GM11168 (cell line): ENCODE measurements at regions not wholly inside any gene's neighbourhood (a gene's known extent, or its start where the extent isn't known, plus 50 kb on each side); places are given as distances from the start of the nearest gene placed in this dataset.

Experiments
- in situ Hi-C: fragments of 300-500 bp; cut with MboI; formaldehyde crosslinking; loops from one replicate; pipeline ENCODE4 v1.12.0; 2022; ENCODE audit warnings: low sequenced_read_pairs; ENCODE audit not compliant: unreplicated experiment

DNA sequence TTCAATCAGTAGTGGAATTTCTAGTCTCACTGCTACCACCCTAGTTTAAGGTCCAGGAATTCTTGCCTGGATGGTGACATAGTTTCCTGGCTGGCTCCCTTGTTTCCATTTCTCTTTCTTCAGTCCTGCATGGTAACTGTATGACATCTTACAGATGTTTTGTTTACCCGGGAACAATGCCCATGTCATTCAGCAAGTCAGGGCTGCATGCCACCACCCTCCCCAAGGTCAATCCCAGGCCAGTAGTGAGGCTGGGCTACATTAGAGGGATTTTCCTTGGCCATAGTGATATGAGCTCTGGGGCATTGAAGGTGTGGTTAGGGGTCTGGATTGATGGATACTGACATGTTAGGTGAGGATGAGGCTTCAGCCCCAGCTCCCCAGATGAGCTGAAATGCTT, 114.9 kb upstream of the E2F8 start:
- in situ Hi-C loops: no loop called here

DNA sequence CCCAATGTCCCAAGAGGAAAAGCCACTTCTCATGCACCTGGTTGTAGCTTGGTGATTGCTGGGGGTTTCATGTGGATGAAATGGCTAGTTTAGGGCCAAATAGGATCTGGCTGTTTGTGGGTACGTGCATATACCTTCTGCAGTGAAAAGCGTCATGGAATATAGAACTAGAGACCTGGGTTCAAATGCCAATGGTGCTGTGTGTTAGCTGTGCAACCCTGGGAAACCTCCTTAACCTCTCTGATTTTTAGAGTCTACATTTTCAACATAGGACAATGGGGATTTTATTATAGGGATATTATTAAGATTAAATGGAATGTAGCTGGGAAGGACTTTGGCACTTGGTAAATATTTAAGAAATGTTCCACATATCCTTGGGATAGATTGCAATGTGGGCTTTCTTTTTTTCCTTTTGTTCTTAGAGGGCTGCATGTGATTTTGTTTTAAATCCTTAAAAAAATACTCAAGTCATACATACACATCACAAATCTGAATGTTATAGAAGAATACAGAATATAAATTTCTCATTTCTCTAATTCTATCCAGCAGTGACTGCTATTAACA, 112.6 kb upstream of the E2F8 start:
- in situ Hi-C loops: no loop called here

DNA sequence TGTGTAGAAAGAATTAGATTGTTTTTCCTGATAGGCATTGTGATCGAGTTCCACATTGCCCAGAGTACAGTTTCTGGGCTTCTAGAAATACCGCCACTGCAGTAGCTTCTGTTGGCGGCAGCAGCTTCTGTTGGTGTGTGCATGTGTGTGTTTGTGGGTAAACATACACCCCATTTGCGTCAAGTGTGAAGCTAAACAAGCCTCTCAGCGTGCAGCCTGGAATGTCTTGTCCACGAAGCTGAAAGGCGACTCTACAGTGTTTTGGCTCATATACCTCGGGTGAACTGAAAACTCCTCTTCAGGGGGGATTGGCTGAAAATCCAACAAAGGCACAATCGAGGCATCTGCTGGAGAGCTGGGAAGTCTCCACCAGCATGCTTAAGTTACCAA, 112.0 kb upstream of the E2F8 start:
- in situ Hi-C loops: no loop called here

DNA sequence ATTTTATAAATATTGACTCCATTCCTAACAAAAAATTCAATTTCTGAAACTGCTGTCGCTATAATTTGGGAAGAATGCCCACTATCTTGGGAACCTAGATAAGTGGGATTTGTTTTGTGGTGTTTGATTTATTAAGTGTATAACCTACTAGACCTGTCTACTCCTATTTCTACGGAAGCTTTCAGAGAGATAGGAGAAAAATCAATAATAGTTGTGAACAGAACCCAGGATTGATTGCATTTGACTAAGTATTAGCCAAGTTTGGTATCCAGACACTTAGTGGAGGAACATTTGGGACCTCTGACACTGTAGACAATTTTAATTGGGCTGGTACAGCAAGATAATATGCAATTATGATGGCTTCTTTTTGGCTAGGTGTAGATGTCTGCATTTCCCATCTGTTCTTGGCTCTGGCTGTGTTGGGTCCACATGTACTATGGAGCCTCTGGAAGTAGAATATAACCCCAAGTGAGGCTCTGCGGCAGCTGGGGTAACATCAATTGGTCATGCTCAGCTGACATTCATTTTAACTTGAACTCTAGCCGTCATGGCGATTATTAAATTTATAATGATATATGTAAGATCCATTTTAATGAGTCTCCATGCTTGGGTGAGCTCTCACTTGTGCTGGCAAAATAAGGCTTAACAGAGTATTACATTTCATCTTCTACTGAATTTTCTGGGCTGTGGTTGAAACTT, 111.5 kb upstream of the E2F8 start:
- in situ Hi-C loops: no loop called here

DNA sequence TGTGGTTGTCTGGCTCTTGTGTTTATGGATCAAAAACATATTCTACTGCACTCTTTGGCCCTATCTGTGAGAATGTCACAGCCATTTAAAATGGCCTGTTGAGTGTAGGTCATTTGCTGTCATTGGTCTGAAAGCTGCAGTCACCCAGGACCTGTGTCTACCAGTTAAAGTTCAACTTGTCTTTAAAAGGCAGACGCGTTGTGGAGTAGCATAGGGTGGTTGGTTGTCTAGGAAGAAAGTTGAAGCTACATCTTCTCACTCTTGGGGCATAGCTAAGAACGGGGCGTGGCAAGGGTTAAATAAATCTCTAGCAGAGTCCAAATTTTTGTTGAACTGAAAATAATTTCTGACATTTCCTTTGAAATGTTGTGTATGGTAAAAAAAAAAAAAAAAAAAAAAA, 110.7 kb upstream of the E2F8 start:
- in situ Hi-C loops: no loop called here

DNA sequence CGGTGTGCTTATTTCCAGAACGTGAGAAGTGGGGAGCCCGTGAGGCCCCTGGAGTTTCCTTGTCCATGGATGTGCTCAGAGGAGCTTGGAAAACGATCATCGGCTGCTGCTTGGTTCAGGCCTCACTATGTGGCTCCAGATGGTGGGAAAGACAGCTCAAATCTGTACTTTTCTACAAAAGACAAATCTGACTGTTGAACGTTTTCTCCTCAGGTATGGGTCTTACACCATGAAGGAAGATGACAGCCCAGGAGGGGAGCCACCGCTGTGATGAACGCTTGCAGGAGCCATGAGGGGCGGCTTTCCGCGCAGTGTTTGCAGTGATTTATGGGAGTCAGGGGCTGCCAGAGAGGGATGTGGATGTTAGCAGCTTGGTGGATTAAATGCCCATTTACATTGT, 109.4 kb upstream of the E2F8 start:
- in situ Hi-C loops: no loop called here

DNA sequence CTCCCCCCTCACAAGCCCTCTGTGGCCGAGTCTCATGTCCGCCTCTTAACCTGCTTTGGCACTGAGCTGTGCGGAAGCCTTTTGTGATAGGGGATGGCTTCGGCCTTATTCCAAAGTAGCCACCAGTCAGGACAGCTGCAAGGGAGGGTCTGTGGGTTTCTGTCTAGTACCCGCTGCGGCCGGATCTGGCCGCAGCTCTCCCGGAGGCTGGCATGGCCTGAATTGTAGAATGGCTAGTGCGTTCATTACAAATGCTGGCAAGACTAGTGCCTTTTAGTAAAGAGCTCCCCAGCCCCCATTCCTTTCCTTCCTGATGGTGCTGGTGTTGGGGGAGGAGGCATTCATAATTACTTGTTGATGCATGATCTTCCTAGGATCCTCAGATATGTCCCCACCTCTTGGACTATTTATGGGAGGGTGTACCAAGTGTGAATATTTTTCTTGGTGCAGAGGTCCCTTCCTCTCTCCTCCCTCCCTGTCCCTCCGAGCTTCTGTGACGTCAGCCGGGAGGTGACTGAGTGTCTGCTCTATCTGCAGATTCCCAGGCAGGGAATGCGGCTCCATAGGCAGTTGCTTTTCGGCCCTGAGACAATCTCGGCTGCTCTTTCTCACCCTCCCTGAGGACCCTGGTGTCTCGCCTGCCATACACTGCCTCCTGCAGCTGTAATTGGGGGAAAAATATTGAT, 108.7 kb upstream of the E2F8 start:
- in situ Hi-C loops: no loop called here

DNA sequence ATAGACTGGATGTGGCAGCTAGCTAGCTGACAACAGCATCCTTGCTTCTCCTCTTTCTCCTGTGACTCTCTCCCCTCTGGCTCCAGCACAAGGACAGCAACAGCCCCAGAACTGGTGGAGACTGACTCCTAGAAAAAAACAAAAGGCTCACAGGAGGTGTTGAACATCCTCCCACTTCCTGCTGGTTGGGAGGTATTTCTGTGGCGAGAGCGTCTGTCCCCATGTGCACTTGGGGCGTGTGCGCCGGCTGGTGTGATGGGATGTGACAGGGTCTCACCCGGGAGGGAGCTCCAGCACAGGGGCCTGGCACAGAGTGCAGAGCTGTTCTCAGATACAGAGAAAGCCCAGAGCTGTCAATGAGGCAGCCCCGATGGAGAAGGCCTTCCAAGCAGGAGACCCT, 107.2 kb upstream of the E2F8 start:
- in situ Hi-C loops: no loop called here

DNA sequence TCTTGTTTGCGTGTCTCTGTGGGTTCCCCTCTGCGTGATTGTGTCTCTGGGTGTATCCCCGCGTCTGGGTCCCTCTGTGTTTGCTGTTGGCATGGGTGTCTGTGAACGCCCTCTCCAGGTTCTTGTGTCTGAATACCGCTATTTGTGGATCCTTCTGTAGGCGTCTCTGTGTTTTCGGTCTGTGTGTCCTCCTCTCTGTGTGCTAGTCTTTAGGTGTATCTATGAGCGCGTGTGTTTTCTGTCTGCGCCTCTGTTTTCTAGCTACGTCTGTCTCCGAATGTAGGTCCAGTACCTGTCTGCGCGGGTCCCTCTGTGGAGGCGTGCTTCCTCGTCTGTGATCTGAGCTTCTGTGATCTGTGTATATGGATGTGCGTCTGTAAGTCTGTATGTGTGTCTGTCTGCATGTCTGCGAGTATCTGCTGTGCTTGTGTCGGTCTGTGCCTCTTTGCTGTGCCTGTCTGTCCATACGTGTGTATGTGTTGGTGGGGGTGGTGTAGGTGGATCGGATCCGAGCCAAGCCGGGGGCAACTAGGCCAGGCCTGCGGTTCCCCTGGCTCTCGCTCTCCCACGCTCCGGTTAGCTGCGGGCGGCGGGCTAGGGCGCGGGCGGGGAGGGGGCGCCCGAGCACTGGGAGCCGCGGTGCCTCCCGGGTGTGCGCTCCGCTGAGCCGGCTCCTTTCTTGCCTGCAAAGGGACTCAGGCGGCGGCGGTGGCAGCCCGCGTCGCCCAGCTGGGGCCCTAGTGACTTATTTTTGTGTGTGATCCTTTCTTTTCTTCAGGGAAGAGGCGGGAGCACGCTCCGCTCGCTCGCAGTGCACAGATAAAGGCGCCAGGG, 105.3 kb upstream of the E2F8 start:
- in situ Hi-C loops: no loop called here

DNA sequence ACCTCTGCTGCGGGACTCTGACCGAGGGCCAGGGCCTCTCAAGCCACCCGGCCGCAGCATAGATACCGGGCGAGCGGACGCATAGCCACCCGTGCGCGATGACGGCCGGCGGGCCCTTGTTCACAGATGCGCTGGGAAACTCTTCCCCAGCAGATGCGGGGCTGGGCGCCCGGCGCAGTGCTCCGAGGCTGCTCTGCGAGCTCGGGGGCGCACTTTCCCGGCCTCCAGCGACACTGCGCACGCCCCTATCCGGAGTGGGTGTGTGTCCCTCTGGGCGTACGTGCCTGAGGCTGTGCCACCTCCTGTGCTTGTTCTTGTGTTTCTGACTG, 104.7 kb upstream of the E2F8 start:
- in situ Hi-C loops: no loop called here

DNA sequence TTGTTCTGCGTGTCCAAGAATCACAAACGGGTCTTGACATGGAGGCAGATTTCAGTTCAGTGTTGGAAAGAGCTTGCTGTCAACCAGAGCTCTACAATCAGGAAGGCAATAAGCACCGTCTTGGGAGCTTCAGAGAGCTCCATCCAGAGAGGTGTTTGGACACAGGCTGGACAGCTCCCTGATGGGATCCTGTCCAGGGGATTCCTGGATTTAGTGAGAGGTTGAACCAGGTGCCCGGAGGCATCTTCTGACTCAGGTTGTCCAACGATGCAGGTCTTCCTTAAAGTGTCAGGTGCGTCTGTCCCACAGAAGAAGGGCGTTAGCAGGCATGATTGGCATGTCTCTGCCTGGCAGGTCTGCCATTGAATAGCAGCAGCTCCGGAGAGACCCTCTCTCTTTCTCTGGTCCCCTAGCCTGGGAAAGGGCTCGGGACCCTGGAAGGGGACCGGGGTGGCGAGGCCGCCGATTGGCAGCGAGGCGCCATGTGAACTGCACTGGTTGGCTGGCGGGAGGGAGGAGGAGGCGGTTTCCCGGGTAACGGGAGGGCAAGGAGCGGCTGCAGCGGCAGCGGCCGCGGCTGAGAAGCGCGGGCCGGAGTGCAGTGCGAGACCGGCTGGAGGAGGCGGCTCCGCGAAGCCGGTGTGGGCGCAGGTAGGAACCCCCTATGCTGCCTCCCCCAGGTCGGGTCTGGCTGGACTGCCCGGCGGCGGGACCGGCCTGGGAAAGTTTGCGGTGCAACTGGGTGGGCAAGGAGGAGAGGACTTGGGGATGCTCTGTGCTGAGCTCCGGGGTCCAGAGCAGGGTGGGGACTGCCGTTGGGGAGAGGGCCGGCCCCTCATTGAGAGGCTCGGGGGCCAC, 104.1 kb upstream of the E2F8 start:
- in situ Hi-C loops: no loop called here

DNA sequence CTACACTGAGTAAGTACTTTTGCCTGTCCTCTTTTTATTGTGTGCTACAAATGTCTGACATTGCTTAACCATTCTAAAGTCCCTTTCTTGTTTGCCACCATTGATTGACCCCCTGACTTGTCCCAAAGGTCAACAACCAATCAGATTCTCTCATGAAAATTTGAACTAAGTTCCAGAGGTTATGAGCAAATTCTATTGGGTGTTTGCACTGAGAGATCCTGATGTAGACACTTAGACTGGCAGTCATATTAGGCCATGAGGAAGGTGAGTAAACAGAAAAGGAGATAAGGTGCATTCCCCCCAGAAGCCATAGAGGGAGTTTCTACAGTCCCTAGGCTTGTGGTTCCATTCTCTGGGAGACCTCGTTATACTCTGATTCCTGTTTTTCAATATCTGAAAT, 101.3 kb upstream of the E2F8 start:
- in situ Hi-C loops: no loop called here

DNA sequence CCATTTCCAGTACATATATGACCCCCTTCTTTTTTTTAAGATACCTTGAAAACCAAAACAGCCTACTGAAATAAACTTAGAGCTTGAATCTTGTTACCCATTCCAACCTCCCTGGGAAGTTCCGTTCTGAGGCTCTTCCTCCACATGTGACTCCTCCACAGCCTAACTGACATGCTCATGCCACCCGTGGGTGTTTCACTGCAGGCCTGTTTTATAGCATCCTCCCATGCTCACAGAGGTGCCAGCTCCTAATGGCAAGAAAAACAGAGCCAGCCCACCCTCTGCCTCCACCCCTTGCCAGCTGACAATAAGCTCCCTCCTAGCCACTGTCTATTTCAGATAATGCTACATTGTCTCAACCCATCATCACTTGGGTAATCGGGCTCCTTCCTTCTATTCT, 97.6 kb upstream of the E2F8 start:
- in situ Hi-C loops: no loop called here

DNA sequence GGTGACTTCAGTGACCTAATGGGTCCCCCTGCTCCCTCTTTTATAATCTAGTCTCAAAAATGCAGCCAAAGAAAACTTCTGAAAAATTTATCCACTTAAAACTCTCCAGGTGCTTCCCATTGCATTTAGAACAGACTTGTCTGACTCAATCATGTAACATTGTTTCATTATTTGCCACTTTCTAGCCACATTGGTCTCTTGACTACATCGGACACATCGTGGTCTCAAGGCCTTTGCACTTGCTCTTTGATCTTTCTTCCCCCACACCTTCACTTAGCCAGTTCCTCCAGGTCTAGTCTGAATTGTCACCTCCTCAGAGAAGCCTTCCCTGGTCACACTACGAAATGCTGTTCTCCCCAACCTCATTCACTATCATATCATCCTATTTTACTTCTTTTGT, 97.0 kb upstream of the E2F8 start:
- in situ Hi-C loops: no loop called here

DNA sequence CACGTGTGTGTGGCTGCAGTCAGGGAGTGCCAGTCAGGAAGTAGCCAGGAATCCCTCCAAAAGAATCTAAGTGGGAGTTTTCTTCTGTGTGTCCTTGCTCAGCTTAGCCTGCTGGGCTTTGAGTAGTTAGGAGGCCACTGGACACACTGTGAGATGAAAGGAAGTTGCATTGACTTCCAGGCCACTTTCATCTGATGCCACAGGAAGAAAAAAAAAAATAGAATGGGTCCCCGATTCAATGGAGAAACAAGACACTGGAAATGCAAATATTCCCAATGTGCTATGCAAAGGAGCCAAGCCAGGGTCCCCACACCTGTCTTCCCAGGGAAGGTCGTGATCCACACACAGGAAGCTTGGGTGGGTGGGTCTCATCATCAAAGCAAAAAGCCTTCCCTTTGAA, 95.6 kb upstream of the E2F8 start:
- in situ Hi-C loops: no loop called here

DNA sequence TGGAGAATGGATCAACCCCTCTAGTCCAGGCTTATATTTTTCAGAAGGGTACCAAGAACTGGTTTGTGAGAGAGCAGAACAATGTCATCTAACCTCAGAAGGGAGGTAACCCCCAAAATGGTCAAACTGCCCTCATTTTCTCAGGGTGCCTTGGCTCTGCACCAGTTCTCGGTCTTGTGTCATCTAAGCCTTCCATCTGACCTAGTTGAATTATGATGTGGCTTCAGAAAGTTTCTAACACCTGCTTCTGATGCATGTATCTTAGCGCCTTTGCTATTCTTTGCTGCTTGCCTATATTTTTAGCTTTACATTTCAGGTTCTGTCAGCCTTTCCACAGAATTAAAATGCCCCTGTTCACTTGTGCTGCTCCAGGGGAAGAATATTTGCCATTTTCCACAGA, 91.7 kb upstream of the E2F8 start:
- in situ Hi-C loops: no loop called here

DNA sequence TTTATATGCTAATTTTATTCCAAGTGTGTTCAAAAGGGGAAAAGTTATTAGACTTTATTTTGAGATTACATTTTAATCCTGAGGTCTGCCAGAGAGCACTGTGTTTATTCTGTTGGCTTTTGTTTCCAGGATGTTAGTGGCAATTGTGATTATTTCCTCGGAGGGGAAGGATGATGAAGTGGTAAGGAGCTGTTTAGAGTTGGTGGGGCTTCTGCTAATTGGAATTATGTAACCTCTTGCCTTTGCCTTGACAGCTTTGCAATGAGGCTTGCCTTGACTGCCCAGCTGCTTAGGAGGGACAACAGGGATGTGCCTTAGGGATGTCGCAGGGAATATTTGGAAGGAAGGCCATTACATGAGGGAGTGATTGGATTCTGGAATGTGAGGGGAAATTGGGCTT, 89.7 kb upstream of the E2F8 start:
- in situ Hi-C loops: no loop called here

DNA sequence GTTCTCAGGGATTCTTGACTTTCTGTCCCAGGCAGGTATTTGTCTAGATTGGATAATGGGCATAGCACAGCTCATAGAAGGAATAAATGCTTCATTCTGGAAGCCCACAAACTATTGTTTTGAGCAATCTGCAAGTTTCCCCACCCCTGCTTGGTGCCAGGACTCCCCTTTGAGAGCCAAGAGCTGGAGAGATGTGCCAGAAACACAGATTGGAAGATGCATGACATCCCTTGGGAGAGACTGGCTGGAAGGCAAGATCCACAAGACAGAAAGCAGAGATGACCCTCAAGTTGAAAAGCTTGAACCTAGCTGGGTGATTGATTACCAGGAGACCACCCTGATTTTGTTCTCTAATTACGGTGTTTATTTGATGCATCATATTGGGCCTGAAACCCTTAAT, 89.2 kb upstream of the E2F8 start:
- in situ Hi-C loops: no loop called here

DNA sequence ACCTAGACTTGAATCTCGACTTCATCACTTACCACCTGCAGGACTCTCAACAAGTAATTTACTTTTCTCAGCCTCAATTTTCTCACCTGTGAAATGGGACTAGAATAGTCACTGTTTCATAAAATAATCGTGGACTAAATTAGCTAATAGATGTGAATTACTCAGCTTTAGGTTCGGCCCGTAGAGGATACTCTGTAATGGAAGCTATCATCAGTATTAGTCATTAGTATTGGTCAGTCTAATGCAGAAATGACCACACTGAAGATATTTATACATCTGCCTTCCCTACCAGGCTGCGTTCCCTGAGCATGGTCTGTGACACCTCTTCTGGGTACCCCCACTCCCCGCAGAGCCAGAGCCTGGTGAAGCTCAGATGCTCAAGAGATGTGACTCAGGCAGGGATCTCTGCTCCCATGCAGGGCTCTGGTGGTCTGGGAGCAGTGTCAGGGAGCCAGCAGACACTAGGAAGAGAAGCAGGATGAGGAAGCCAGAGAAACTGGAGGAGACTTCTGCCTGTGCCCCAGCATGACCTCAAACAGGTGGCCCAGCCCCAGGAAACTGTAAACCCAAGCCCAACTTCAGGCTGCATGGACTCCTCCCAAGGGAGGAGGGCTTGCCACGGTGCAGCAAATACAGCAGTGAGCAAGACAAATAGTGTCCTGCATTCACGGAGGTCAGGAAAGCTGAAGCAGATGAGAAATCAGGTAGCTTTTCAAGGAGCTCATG, 88.0 kb upstream of the E2F8 start:
- in situ Hi-C loops: no loop called here

DNA sequence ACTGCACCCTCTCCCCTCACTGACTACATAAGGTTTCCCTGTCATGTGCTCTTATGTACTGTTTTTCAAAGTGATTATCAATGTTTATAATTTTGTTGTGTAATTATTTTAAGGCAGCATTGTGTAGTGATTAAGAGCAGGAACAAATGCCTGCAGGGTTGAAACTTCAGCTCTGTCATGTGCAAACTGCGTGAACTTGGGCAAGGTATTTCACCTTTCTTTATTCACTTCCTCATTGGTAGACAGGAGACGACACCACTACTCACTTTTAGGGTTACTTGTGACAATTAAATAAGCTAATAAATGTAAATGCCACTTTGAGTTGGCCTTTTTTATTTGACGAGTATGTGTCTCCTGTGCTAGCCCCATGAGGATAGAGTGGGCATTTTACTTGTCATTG, 86.5 kb upstream of the E2F8 start:
- in situ Hi-C loops: no loop called here
